ENCODE measurements at regions not wholly inside any gene's neighbourhood (a gene's known extent, or its start where the extent isn't known, plus 50 kb on each side); places are given as distances from the start of the nearest gene placed in this dataset.
A peak's percentile ranks its signal among the peaks of the same experiment; 100 is the strongest.

- H3K9me3 ChIP-seq (ENCODE audit: control insufficient read depth, insufficient read depth, low read length): no peaks in the 10 kb centered on the region
- H3K4me1 ChIP-seq (ENCODE audit: control insufficient read depth, insufficient read depth, low read length): no peaks in the 10 kb centered on the region
- Mint-ChIP-seq H3K27ac (no peak overlapping the region), H3K4me1 (no peaks in the 10 kb centered on the region), H3K9me3 (no peaks in the 10 kb centered on the region), H3K4me3 (no peak overlapping the region), H3K27me3 (ENCODE audit: low read depth in 2 of 2) (no peaks in the 10 kb centered on the region), H3K36me3 (no peaks in the 10 kb centered on the region)
- TF ChIP-seq, protein P1, sequence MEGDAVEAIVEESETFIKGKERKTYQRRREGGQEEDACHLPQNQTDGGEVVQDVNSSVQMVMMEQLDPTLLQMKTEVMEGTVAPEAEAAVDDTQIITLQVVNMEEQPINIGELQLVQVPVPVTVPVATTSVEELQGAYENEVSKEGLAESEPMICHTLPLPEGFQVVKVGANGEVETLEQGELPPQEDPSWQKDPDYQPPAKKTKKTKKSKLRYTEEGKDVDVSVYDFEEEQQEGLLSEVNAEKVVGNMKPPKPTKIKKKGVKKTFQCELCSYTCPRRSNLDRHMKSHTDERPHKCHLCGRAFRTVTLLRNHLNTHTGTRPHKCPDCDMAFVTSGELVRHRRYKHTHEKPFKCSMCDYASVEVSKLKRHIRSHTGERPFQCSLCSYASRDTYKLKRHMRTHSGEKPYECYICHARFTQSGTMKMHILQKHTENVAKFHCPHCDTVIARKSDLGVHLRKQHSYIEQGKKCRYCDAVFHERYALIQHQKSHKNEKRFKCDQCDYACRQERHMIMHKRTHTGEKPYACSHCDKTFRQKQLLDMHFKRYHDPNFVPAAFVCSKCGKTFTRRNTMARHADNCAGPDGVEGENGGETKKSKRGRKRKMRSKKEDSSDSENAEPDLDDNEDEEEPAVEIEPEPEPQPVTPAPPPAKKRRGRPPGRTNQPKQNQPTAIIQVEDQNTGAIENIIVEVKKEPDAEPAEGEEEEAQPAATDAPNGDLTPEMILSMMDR (IDR thresholded peaks at IDR 0.05): no peak
- no peaks in the 10 kb centered on the region for H3K36me3 ChIP-seq (ENCODE audit: control insufficient read depth, insufficient read depth, low read length)
- no peak overlapping the region for H3K4me3 ChIP-seq (ENCODE audit: low read length)
- no peak overlapping the region for H3K27ac ChIP-seq (ENCODE audit: low read length)
- DNase-seq: no peak
- no peaks in the 10 kb centered on the region for H3K27me3 ChIP-seq (ENCODE audit: control insufficient read depth, insufficient read depth, low read length)
- peak in 1 of 3 donors; percentile 79 for ATAC-seq
- whole genome bisulfite sequencing (ENCODE audit: insufficient coverage): 100% methylated on average over 2 of the region's 2 CpGs
- intact Hi-C loops (cut with micrococcal nuclease): no loop called here
Observed at GRCh38 chr2:181341855-181342600, 115.2 kb upstream of the ITGA4 start.

DNA sequence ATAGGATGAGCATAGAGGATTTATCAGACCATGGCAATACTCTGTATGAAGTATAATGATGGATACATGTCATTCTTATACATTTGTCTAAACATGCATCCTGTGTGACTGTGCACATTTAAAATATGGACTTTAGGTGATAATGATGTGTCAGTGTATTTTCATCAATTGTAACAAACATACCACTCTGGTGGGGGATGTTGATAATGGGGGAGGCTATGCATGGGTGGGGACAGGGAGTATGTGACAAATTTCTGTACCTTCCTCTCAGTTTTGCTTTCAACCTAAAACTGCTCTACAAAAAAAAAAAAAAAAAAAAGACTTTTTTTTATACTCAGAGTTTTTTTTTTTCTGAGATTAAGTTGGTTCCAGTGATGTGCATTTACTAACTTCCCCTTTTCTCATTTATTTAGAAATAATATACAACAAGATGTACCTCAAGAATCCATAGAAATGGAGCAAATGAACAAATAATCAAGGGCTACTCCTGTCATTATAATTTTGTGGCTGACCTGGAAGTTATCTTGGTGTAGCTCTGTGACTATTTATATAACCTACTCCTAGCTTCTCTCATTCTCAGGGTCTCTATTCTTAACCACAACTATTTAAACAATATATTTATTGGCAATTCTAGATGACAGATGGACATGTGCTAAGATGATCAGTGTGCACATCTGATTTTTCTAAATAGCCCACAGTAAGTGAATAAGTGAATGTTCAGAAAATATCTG is 108.9 kb upstream of the ITGA4 start:
- H3K4me3 Mint-ChIP-seq: no peak overlapping the region
- intact Hi-C loops (cut with micrococcal nuclease): no loop called here
- no peaks in the 10 kb centered on the region for H3K4me1 ChIP-seq (ENCODE audit: control insufficient read depth, insufficient read depth, low read length)
- H3K27ac ChIP-seq (ENCODE audit: low read length): no peak overlapping the region
- H3K36me3 Mint-ChIP-seq: no peaks in the 10 kb centered on the region
- DNase-seq (no peak), ATAC-seq (no peak)
- H3K4me1 Mint-ChIP-seq: peaks cover 0 to 5% of the 10 kb centered on the region in 2 donors
- no peak overlapping the region for H3K4me3 ChIP-seq (ENCODE audit: low read length)
- TF ChIP-seq, protein P1 (IDR thresholded peaks at IDR 0.05): no peak
- no peak overlapping the region for H3K27ac Mint-ChIP-seq
- H3K27me3 ChIP-seq (ENCODE audit: control insufficient read depth, insufficient read depth, low read length): no peaks in the 10 kb centered on the region
- H3K27me3 Mint-ChIP-seq (ENCODE audit: low read depth in 2 of 2): no peaks in the 10 kb centered on the region
- no peaks in the 10 kb centered on the region for H3K9me3 ChIP-seq (ENCODE audit: control insufficient read depth, insufficient read depth, low read length)
- H3K9me3 Mint-ChIP-seq: no peaks in the 10 kb centered on the region
- H3K36me3 ChIP-seq (ENCODE audit: control insufficient read depth, insufficient read depth, low read length): no peaks in the 10 kb centered on the region

DNA sequence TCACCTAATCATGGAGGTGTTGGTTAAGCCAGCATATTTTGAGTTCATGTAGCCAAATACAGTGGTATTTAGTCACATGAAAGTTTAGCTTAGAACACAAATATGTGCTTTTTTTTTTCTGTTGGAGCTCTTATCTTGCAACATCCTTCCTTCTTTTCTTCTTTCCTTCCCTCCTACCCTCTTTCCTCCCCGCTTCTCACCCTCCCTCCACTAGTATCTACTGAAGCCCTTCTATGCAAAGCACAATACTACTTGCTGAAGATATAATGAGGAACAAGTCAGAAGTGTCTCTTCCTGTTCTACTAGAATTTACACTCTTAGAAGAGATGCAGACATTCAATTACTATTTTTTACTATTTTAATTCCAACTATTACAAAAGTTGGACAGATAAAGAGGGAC is 105.0 kb upstream of the ITGA4 start:
- TF ChIP-seq, protein P1 (IDR thresholded peaks at IDR 0.05): no peak
- no peak overlapping the region for H3K4me3 ChIP-seq (ENCODE audit: low read length)
- Mint-ChIP-seq H3K4me1 (peaks cover 0 to 5% of the 10 kb centered on the region in 2 donors), H3K9me3 (no peaks in the 10 kb centered on the region), H3K36me3 (no peaks in the 10 kb centered on the region), H3K4me3 (no peak overlapping the region), H3K27ac (no peak overlapping the region), H3K27me3 (ENCODE audit: low read depth in 2 of 2) (no peaks in the 10 kb centered on the region)
- no peak overlapping the region for H3K27ac ChIP-seq (ENCODE audit: low read length)
- H3K27me3 ChIP-seq (ENCODE audit: control insufficient read depth, insufficient read depth, low read length): no peaks in the 10 kb centered on the region
- intact Hi-C loops (cut with micrococcal nuclease): no loop called here
- ATAC-seq (no peak), DNase-seq (no peak)
- no peaks in the 10 kb centered on the region for H3K4me1 ChIP-seq (ENCODE audit: control insufficient read depth, insufficient read depth, low read length)
- no peaks in the 10 kb centered on the region for H3K36me3 ChIP-seq (ENCODE audit: control insufficient read depth, insufficient read depth, low read length)
- no peaks in the 10 kb centered on the region for H3K9me3 ChIP-seq (ENCODE audit: control insufficient read depth, insufficient read depth, low read length)
- WGBS (ENCODE audit: insufficient coverage): no CpG with 5 or more reads among the region's 1 CpG

Measured in natural killer cell (primary cell).